Stimulated activated CD4-positive, alpha-beta T cell treated with anti-CD3 and anti-CD28 coated beads, Interleukin-4, amount 100 ng/mL, for 48 hours (primary cell): ENCODE measurements at regions not wholly inside any gene's neighbourhood (a gene's known extent, or its start where the extent isn't known, plus 50 kb on each side); places are given as distances from the start of the nearest gene placed in this dataset.

Experiments used
- DNase-seq, 2 donors: peaks; one replicate each; pipeline ENCODE4 v3.0.0-alpha.2; 2020; ENCODE audit warnings: low read depth in 2 of 2

DNA sequence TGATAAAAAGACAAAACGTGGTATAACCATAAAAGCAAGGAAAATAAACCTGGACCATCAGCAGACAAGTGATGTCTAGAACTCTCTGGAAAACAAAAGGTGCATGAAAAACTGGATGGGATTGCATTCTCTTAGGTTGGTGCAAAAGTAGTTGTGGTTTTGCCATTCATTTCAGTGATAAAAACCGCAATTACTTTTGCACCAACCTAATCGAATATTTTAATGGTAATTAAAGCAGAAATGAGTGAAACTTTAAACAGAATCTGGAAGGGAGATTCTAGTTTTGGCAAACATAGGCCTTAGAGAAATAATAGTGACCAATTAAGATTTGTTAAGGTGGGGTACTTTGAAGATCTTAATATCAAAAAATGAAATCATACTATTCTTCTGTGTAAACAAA lies 800.8 kb upstream of the GYPC start:
- no peak for DNase-seq

DNA sequence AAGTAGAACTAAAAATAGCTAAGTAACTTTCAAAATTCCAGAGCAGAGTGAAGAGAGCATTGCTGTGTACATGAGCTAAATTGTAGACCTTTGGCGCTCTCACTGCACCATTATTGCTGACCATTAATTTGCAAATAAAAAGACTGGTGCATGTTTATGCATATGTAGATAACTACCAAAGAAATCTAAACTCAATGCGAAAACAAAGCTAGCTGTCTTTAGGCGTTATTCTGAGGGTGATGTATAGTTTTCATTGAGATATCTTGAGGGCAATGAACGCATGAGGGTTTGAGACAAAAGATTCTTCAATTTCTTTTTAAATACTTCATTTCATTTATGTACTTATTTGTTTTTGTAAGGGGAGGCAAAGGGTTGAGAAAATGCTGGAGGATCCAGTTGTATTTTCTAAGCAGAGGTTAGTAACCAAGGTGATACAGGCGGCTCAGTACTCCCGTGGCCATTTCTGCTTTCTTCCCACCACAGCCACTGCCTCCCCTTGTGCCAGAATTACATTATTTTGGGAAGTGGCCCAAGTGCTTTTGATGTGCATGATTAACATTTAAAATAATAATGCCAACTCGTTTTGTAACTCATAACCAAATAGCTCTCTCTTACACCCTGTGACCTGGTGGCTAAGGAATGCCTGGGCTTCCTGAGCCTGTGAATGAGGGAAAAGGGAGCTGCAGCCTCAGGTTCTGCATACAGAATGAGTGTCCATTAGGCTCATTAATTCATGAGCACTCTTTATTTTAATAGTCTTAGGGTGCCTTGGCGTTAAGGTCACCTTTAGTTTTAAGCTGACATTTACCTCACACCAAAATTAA lies 797.8 kb upstream of the GYPC start:
- no peak for DNase-seq

DNA sequence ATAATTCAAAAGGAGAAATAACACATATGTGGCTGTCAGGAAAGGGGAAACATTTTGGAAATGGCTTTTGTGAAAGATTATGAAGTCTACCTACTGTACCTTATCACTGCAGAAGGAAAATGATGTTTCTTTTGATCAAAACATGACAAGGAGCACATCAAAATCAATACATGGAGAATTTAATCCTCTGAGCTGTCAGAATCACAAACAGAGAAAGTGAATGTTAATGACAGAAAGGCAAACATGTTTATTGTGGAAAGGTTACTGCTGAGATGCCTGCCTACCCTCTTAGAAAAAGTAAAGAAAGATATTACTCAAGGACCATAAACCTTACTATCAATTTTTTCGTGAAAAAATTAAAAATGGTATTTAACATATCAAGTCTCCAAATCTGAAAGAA lies 794.5 kb upstream of the GYPC start:
- no peak for DNase-seq

- DNase-seq, result no peak
Measured at GRCh38 chr2:125867908-125868307, 788.0 kb upstream of the GYPC start.

DNA sequence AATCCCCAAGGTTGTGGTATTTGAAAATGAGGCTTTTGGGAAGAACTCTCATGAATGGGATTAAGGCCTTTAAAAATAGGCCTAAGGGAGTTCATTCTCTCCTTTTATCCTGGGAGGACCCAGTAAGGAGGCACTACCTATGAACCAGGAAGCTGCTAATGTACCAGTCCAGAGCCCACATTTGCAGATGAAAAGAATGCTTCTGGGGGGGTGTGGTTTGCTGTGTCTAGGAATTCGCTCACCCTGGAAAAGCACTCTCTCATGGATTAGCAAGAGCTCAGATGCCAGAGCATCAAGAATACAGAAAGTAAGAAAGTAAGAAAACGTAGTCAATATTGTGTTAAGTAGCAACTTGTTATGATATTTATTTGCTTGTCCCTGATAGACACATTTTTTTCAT lies 785.7 kb upstream of the GYPC start:
- no peak for DNase-seq

DNA sequence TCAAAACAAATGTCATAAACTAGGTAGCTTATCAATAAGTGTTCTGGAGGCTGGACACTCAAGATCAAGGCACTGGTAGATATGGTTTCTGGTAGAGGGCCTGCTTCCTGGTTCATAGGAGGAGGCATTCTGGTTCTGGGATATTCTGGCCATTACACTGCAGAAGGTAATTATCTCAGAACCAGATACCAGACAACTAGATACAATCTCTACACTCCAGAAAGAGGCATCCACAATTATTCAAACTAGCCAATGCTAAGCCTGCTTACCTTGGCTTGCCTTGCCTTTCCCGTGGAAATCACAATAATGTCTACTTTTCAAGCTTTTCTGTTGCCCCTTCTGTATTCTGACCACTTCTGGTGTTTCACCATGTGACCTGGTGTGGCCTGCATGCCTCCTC lies 785.2 kb upstream of the GYPC start:
- no peak for DNase-seq

DNA sequence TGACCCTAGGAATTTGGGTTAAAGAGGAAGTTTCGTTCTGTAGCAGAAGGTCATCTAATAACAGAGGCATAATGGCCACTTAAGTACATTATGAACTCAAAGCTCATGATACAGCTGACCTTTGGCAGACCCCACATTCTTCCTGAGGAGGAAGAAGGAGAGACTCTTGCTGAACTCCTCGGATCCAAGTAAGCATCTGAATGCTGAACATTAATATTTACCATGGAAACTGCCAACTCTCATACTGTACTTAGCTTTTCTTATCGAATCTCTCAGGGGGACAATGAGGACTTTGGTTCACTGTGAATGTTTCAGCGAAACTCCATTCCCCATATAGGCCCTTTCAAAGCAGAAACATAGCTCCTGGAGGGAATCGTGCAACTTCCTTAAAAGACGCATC lies 781.4 kb upstream of the GYPC start:
- DNase-seq, result no peak

GRCh38 chr2:125885340-125885739 lies 770.6 kb upstream of the GYPC start:
- no peak for DNase-seq

- no peak for DNase-seq
Measured at GRCh38 chr2:125886153-125886552, 769.8 kb upstream of the GYPC start.

DNA sequence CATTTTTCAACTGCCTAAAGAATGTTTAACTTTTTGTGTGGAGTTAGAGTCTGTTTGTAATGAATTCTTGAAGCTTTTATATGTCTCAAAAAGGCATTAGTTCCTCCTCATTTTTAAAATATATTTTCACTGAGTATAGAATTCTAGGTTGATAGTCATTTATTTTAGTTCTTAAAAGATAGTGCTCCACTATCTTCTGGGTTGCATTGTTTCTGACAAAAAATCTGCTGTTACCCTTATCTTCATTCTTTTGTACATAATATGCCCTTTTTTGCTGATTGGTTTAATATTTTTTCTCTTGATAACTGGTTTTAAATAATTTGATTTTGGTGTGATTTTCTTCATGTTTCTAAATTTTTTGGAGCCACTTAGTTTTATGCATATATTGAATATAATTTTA lies 754.7 kb upstream of the GYPC start:
- no peak for DNase-seq

DNA sequence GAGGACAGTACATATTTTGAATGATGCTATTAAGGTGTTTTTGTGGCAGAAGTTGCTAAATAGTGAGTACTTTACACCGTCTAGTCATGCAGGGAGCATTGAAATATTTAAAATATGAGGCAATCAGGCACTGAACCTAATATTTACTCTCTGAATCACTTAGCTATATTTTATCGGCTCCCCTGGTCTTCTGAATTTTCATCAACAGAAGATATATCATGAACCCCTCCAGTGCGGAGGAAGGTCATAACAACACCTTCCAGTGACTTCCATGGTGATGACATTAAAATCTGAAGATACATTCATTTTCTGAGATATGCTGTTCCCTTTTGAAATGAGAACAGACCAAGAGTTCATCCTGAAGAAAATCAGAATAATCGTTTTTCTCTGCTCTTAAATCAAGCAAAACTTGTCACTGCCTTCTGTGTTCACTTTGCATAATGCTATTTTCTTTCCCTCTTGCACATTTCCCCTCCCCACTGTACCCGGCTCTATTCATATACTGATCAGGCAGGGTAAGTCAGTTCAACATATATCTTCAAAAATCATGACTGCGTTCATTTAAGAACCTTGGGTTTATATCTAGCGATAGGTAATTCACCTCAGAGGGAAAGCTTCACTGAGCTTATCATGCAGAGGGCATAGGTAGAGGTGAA lies 729.9 kb upstream of the GYPC start:
- DNase-seq, result no peak

GRCh38 chr2:125935559-125935958 lies 720.4 kb upstream of the GYPC start:
- DNase-seq, result no peak

DNA sequence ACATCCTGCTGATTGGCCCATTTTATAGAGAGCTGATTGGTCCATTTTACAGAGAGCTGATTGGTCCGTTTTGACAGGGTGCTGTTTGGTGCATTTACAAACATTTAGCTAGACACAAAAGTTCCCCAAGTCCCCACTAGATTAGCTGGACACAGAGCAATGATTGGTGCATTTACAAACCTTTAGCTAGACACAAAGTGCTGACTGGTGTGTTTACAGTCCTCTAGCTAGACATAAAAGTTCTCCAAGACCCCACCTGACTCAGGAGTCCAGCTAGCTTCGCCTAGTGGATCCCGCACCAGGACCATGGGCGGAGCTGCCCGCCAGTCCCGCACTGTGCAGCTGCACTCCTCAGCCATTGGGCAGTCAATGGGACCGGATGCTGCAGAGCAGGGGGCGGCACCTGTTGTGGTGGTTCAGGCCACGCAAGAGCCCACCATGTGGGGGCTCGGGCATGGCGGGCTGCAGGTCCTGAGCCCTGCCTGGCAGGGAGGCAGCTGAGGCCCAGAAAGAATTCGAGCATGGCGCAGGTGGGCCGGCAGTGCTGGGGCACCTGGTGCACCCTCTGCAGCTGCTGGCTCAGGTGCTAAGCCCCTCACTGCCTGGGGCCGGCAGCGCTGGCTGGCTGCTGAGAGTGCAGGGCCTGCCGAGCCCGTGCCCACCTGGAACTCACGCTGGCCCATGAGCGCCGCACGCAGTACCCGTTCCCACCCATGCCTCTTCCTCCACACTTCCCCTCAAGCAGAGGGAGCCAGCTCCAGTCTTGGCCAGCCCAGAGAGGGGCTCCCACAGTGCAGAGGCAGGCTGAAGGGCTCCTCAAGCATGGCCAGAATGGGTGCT lies 713.2 kb upstream of the GYPC start:
- DNase-seq, result no peak

GRCh38 chr2:125959047-125959446 lies 696.9 kb upstream of the GYPC start:
- DNase-seq, result no peak

DNA sequence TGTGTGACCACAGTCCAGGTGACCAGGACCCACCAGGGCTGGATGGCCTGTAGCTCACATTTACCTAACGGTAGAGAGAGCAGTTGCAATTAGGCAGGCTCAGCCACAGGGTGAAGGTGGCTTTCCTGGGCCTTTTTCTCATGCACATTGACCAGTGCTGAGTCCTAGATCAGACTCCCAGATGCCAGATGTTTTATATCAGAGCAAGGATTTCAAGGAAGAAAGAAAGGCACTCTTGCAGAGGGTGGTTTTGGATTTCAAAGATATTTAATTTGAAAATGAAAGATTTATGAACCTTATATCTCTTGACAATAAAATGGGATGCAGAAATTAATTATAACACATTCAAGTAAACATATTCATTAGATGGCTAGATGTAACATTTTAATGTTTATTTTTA lies 694.2 kb upstream of the GYPC start:
- no peak for DNase-seq

DNA sequence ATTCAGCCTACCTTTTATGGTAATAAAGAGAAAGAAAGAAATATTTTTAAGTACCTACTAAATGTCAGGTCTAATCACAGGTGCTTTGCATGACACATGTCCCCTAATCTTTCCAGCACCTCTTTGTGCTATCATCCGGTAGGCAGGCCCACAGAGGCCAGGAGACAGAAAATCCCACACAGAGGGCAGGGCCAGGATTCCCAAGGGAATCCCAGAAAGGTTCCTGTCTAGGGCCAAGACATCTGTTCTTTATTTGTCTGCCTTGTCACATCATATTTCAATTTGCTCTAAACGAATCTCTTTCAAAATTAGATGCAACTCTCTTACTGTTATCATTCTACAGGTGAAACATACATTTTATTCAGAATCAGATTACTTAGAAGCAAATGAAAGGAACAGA lies 676.1 kb upstream of the GYPC start:
- no peak for DNase-seq

- no peak for DNase-seq
Measured at GRCh38 chr2:125983364-125983763, 672.6 kb upstream of the GYPC start.

DNA sequence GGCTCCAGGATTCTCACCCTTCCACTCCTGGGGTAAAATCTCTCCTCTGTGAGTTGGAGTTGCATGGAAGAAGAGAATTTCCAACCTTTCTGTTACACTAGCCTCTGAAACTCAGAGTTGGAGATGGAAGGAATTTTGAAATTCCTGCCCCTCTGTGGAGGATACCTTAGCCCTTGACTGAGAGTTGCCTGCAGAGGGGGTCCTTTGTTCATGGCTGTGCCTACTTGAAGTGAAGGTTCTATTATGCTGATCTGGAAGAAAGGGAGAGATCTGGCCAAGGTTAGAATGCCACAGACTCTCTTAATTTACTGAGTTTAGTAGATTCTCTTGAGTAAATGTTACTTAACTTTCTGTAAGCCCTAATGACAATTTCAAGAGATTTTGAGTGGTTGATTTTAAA lies 626.6 kb upstream of the GYPC start:
- no peak for DNase-seq

- DNase-seq, result no peak
Measured at GRCh38 chr2:126038861-126039260, 617.1 kb upstream of the GYPC start.

- no peak for DNase-seq
Measured at GRCh38 chr2:126041391-126042047, 614.4 kb upstream of the GYPC start.

GRCh38 chr2:126042089-126042488 lies 613.9 kb upstream of the GYPC start:
- DNase-seq, result no peak

DNA sequence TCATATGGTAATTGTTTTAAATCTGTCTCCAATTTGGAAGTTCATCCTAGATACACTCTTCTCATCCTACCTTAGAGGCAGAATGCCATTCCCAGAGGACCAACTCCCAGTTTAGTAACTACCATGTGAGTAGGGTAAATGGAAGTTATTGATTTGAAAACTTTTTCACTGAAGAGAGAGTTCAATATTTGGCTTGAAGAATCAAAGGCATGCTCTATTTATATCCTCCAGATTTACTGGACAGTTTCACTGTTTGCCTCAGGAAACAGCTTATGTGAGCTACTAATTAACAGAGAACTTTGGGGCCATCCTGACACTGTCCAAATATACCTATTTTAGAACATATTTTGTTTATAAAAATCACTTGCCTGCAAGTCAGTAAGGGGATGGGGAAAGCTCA lies 607.2 kb upstream of the GYPC start:
- no peak for DNase-seq
